Cardiac muscle cell (in vitro differentiated cells and primary cell): ENCODE measurements at regions not wholly inside any gene's neighbourhood (a gene's known extent, or its start where the extent isn't known, plus 50 kb on each side); places are given as distances from the start of the nearest gene placed in this dataset.
A peak's percentile ranks its signal among the peaks of the same experiment; 100 is the strongest.

Experiments
- DNase-seq, 2 donors: peaks; one replicate each; pipeline versions ENCODE4 v3.0.0 to v3.0.0-alpha.2; 2010 to 2017; ENCODE audit warnings: low read depth in 1 of 2, low spot score in 1 of 2
- H3K27ac ChIP-seq: fragments of 200-600 bp; sonication (generic); 2 replicates; pipeline ENCODE4 v1.5.1; 2016
- H3K27me3 ChIP-seq: fragments of 200-600 bp; sonication (generic); 2 replicates; pipeline ENCODE4 v1.6.0; 2016; ENCODE audit warnings: control low read depth
- H3K36me3 ChIP-seq: fragments of 200-600 bp; sonication (generic); 2 replicates; pipeline ENCODE4 v1.5.1; 2016; ENCODE audit warnings: control low read depth
- H3K4me1 ChIP-seq: fragments of 200-600 bp; sonication (generic); 2 replicates; pipeline ENCODE4 v1.8.1; 2017; ENCODE audit warnings: low read depth, mild to moderate bottlenecking, mixed run types
- H3K4me3 ChIP-seq: fragments of 200-600 bp; sonication (generic); 2 replicates; pipeline ENCODE4 v1.5.1; 2016; ENCODE audit warnings: mild to moderate bottlenecking
- H3K9me3 ChIP-seq: fragments of 200-600 bp; sonication (generic); 2 replicates; pipeline ENCODE4 v1.5.1; 2017; ENCODE audit warnings: low read depth, mild to moderate bottlenecking, control low read depth
- CTCF ChIP-seq: IDR thresholded peaks from 2 replicates; pipeline ENCODE4 v1.5.1; 2012; ENCODE audit warnings: low read depth, mild to moderate bottlenecking, low read length

- Histone ChIP-seq H3K27me3 (no peaks in the 10 kb centered on the region), H3K27ac (no peak overlapping the region), H3K36me3 (no peaks in the 10 kb centered on the region), H3K9me3 (no peaks in the 10 kb centered on the region), H3K4me1 (no peaks in the 10 kb centered on the region), H3K4me3 (no peak overlapping the region)
- no peak for TF ChIP-seq CTCF
- DNase-seq = no peak
Measured at GRCh38 chr2:150542692-150543091, 55.2 kb upstream of the RND3 start.

GRCh38 chr2:150542172-150542571, 54.7 kb upstream of the RND3 start:
- no peak overlapping the region for H3K27ac ChIP-seq
- no peaks in the 10 kb centered on the region for H3K4me1 ChIP-seq
- H3K36me3 ChIP-seq = no peaks in the 10 kb centered on the region
- H3K27me3 ChIP-seq = no peaks in the 10 kb centered on the region
- no peak overlapping the region for H3K4me3 ChIP-seq
- H3K9me3 ChIP-seq = no peaks in the 10 kb centered on the region
- DNase-seq = no peak
- no peak for TF ChIP-seq CTCF

- no peak overlapping the region for H3K27ac ChIP-seq
Measured at GRCh38 chr2:150538651-150539201, 51.3 kb upstream of the RND3 start.

More at GRCh38 chr2:150538651-150539201, 51.3 kb upstream of the RND3 start:
- Histone ChIP-seq H3K27me3 (no peaks in the 10 kb centered on the region), H3K36me3 (no peaks in the 10 kb centered on the region), H3K4me1 (no peaks in the 10 kb centered on the region), H3K9me3 (no peaks in the 10 kb centered on the region), H3K4me3 (no peak overlapping the region)
- no peak for TF ChIP-seq CTCF
- DNase-seq = peak in 1 of 2 donors; percentile 41
